Panc1 (cell line): ENCODE measurements at regions not wholly inside any gene's neighbourhood (a gene's known extent, or its start where the extent isn't known, plus 50 kb on each side); places are given as distances from the start of the nearest gene placed in this dataset.

Experiments used
- ATAC-seq: fragments of 200-7000 bp; cut with Tn5 transposase; 2 replicates; pipeline ENCODE4 v1.9.1; 2020; ENCODE audit warnings: mild to moderate bottlenecking, moderate library complexity
- BruUV-seq: library from RNA; stranded (reverse); fragments of 400-500 nt; replicated peaks from 2 replicates; lab custom pipeline; 2021; lab: Mats Ljungman, UMichigan
- CTCF ChIA-PET: fragments of 300-600 bp; sonication (Branson Sonifier 250); formaldehyde crosslinking; loops from one replicate; lab custom pipeline; 2022; ENCODE audit warnings: antibody characterized with exemption; lab: Charles Lee
- POLR2A ChIA-PET: fragments of 300-600 bp; sonication (Branson Sonifier 250); formaldehyde crosslinking; loops from one replicate; lab custom pipeline; 2022; ENCODE audit warnings: antibody characterized with exemption; lab: Charles Lee
- DNase-seq: peaks from one replicate; pipeline ENCODE4 v3.0.0-alpha.2; 2010; ENCODE audit warnings: low read depth, low spot score
- H3K27ac ChIP-seq: 2 replicates; pipeline ENCODE4 v1.5.1; 2011; ENCODE audit warnings: mild to moderate bottlenecking, low read length, inconsistent platforms
- H3K27me3 ChIP-seq: fragments of 200-500 bp; sonication (Bioruptor generic); 2 replicates; pipeline ENCODE4 v1.6.0; 2014; ENCODE audit warnings: low read length, inconsistent platforms; ENCODE audit not compliant: control insufficient read depth, insufficient read depth
- H3K36me3 ChIP-seq: fragments of 200-500 bp; sonication (Bioruptor generic); 2 replicates; pipeline ENCODE4 v1.5.1; 2014; ENCODE audit warnings: inconsistent platforms, mild to moderate bottlenecking, low read length, moderate library complexity; ENCODE audit not compliant: control insufficient read depth, insufficient read depth
- H3K4me1 ChIP-seq: 2 replicates; pipeline ENCODE4 v1.5.1; 2011; ENCODE audit warnings: inconsistent platforms, mild to moderate bottlenecking, low read length, moderate library complexity; ENCODE audit not compliant: control insufficient read depth, insufficient read depth
- H3K4me3 ChIP-seq, 2 experiments: 2 replicates each; pipeline ENCODE4 v1.5.1; 2011 to 2012; ENCODE audit warnings: low read depth in 2 of 2, low read length in 2 of 2, mild to moderate bottlenecking in 2 of 2, inconsistent platforms in 1 of 2, moderate library complexity in 1 of 2
- H3K9me3 ChIP-seq: fragments of 200-500 bp; sonication (Bioruptor generic); 2 replicates; pipeline ENCODE4 v1.5.1; 2014; ENCODE audit warnings: low read depth, mild to moderate bottlenecking, inconsistent platforms, low read length, moderate library complexity; ENCODE audit not compliant: control insufficient read depth, insufficient read depth
- POLR2AphosphoS5 ChIP-seq: IDR thresholded peaks from 2 replicates; pipeline ENCODE4 v1.6.1; 2012; ENCODE audit warnings: mild to moderate bottlenecking, low read depth, low read length, moderate library complexity
- SIN3A ChIP-seq: IDR thresholded peaks from 2 replicates; pipeline ENCODE4 v1.6.1; 2012; ENCODE audit warnings: low read depth, mild to moderate bottlenecking, low read length, moderate library complexity, borderline replicate concordance; ENCODE audit not compliant: insufficient read depth
- TCF7L2 ChIP-seq: IDR thresholded peaks from 2 replicates; pipeline ENCODE4 v1.6.1; 2011; ENCODE audit warnings: mild to moderate bottlenecking, low read depth, low read length, inconsistent platforms
- in situ Hi-C: cut with HindIII; loops from 2 replicates; pipeline ENCODE4 v1.10.0; 2016; ENCODE audit warnings: low sequenced_read_pairs, low pct_unique_long_range_greater_than_20kb
- intact Hi-C: fragments of 100-400 bp; cut with micrococcal nuclease; formaldehyde crosslinking; loops from one replicate; pipeline ENCODE4 v1.10.0; 2022; ENCODE audit not compliant: unreplicated experiment
- TF ChIP-seq, protein P1 (sequence below): fragments of 450-650 bp; IDR thresholded peaks from 2 replicates; pipeline ENCODE4 v1.5.1; 2017; ENCODE audit warnings: mild to moderate bottlenecking
- TF ChIP-seq, protein P2 (sequence below), 2 experiments: IDR thresholded peaks; 2 replicates each; pipeline ENCODE4 v1.6.1; 2011 to 2012; ENCODE audit warnings: low read depth in 2 of 2, control low read depth in 1 of 2, low read length in 1 of 2, mild to moderate bottlenecking in 1 of 2, moderate library complexity in 1 of 2; ENCODE audit not compliant: insufficient read depth in 1 of 2

DNA sequence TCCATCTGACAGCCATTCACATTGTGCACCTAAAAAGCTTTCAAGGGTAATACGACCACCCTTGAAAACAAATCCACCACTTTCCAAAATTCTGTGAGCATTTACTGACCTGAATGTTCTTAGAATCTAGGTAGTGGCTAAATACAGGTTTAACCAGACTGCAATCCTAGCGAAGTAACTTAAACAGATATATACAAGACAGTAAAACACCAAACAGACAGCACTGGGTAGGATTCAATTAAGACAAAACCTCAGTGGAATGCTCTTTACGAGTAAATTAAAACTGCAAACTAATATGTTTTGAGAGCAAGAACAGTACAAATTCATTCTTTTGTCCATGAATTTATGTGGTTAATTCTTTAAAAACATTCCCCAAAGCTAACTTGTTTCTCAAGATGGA, 354.2 kb upstream of the ESRRG start:
- DNase-seq, result no peak
- TF ChIP-seq SIN3A (no peak), POLR2AphosphoS5 (no peak), TCF7L2 (no peak)
- TF ChIP-seq, protein P1, sequence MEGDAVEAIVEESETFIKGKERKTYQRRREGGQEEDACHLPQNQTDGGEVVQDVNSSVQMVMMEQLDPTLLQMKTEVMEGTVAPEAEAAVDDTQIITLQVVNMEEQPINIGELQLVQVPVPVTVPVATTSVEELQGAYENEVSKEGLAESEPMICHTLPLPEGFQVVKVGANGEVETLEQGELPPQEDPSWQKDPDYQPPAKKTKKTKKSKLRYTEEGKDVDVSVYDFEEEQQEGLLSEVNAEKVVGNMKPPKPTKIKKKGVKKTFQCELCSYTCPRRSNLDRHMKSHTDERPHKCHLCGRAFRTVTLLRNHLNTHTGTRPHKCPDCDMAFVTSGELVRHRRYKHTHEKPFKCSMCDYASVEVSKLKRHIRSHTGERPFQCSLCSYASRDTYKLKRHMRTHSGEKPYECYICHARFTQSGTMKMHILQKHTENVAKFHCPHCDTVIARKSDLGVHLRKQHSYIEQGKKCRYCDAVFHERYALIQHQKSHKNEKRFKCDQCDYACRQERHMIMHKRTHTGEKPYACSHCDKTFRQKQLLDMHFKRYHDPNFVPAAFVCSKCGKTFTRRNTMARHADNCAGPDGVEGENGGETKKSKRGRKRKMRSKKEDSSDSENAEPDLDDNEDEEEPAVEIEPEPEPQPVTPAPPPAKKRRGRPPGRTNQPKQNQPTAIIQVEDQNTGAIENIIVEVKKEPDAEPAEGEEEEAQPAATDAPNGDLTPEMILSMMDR, result no peak
- TF ChIP-seq, protein P2, sequence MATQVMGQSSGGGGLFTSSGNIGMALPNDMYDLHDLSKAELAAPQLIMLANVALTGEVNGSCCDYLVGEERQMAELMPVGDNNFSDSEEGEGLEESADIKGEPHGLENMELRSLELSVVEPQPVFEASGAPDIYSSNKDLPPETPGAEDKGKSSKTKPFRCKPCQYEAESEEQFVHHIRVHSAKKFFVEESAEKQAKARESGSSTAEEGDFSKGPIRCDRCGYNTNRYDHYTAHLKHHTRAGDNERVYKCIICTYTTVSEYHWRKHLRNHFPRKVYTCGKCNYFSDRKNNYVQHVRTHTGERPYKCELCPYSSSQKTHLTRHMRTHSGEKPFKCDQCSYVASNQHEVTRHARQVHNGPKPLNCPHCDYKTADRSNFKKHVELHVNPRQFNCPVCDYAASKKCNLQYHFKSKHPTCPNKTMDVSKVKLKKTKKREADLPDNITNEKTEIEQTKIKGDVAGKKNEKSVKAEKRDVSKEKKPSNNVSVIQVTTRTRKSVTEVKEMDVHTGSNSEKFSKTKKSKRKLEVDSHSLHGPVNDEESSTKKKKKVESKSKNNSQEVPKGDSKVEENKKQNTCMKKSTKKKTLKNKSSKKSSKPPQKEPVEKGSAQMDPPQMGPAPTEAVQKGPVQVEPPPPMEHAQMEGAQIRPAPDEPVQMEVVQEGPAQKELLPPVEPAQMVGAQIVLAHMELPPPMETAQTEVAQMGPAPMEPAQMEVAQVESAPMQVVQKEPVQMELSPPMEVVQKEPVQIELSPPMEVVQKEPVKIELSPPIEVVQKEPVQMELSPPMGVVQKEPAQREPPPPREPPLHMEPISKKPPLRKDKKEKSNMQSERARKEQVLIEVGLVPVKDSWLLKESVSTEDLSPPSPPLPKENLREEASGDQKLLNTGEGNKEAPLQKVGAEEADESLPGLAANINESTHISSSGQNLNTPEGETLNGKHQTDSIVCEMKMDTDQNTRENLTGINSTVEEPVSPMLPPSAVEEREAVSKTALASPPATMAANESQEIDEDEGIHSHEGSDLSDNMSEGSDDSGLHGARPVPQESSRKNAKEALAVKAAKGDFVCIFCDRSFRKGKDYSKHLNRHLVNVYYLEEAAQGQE (IDR thresholded peaks at IDR 0.05; ENCODE audit: insufficient read depth in 1 of 2, low read depth in 2 of 2, low read length in 1 of 2), result no peak
- ATAC-seq, result no peak
- BruUV-seq, result no TSS peak
- H3K36me3 ChIP-seq, result no peaks in the 10 kb centered on the region
- ChIA-PET CTCF (no interaction called here), POLR2A (no interaction called here)
- H3K4me1 ChIP-seq, result no peaks in the 10 kb centered on the region
- peaks cover 15% of the 10 kb centered on the region for H3K27me3 ChIP-seq
- H3K4me3 ChIP-seq, result no peak overlapping the region
- in situ Hi-C loops (no loop called here), intact Hi-C loops (no loop called here)
- no peaks in the 10 kb centered on the region for H3K9me3 ChIP-seq
- H3K27ac ChIP-seq, result no peak overlapping the region

DNA sequence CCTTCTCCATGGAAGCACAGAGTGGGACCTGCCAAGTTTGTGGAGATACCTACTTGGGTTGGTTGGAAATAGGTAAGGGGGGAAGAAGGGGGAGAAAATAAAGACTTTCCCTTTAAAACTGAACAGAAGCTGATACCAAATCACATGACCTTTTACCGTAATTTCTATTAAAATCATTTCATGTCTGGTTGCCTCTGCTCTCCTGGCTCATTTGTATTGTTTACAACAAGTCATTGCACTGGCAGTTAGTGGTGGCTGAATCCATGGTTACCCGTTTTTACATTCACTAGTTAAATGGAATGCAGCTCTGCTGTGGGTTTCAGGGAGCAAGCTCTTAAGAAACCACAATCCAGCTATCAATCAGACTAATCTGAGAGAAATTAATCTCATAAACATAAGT, 353.7 kb upstream of the ESRRG start:
- CTCF ChIA-PET, result no interaction called here
- Histone ChIP-seq H3K27me3 (peaks cover 15% of the 10 kb centered on the region), H3K4me1 (no peaks in the 10 kb centered on the region), H3K4me3 (no peak overlapping the region), H3K36me3 (no peaks in the 10 kb centered on the region), H3K9me3 (no peaks in the 10 kb centered on the region), H3K27ac (no peak overlapping the region)
- intact Hi-C loops, result no loop called here
- DNase-seq (no peak), ATAC-seq (no peak)
- in situ Hi-C loops, result no loop called here
- POLR2A ChIA-PET, result no interaction called here
- TF ChIP-seq TCF7L2 (no peak), SIN3A (no peak), POLR2AphosphoS5 (no peak)
- TF ChIP-seq, protein P2 (IDR thresholded peaks at IDR 0.05; ENCODE audit: insufficient read depth in 1 of 2, low read depth in 2 of 2, low read length in 1 of 2), result no peak
- TF ChIP-seq, protein P1, result no peak
- BruUV-seq, result no TSS peak
